HUDEP-2 (cell line): ENCODE measurements at regions not wholly inside any gene's neighbourhood (a gene's known extent, or its start where the extent isn't known, plus 50 kb on each side); places are given as distances from the start of the nearest gene placed in this dataset.
"Not testable (repeated sequence)": the region's sequence is repeated elsewhere in the genome, so short reads cannot be mapped to it uniquely, and the experiment has no call there.

ENCODE experiments used
- DNase-seq, 76 experiments: peaks; one replicate each; lab custom pipeline; 2025; ENCODE audit not compliant: unreplicated experiment in 76 of 76; lab: John Stamatoyannopoulos, UW

GRCh38 chr1:58836408-58836807 is 52.6 kb upstream of the JUN start:
- no peak for DNase-seq

- no peak for DNase-seq
These were observed 54.0 kb upstream of the JUN start for GRCh38 chr1:58837886-58838285.

GRCh38 chr1:58839147-58839795 is 55.4 kb upstream of the JUN start:
- DNase-seq, result no peak

- DNase-seq, result no peak
These were observed 56.3 kb upstream of the JUN start for GRCh38 chr1:58839846-58840835.

- peak in 13 of 76 experiments; percentile 1 to 30 (median 12) for DNase-seq
These were observed 57.6 kb upstream of the JUN start for GRCh38 chr1:58841455-58841854.

- DNase-seq, result no peak
These were observed 59.1 kb upstream of the JUN start for GRCh38 chr1:58842941-58843340.

GRCh38 chr1:58844176-58844575 is 60.3 kb upstream of the JUN start:
- no peak for DNase-seq

- no peak for DNase-seq
These were observed 62.1 kb upstream of the JUN start for GRCh38 chr1:58845942-58846341.

- DNase-seq, result peak in 9 of 76 experiments; percentile 0 to 21 (median 6)
These were observed 65.1 kb upstream of the JUN start for GRCh38 chr1:58848818-58849411.

GRCh38 chr1:58849551-58849950 is 65.7 kb upstream of the JUN start:
- DNase-seq, result no peak

- no peak for DNase-seq
These were observed 66.8 kb upstream of the JUN start for GRCh38 chr1:58850636-58851035.

- no peak for DNase-seq
These were observed 69.1 kb upstream of the JUN start for GRCh38 chr1:58852731-58853485.

- DNase-seq, result no peak
These were observed 70.7 kb upstream of the JUN start for GRCh38 chr1:58854576-58854975.

GRCh38 chr1:58855274-58856165 is 71.7 kb upstream of the JUN start:
- DNase-seq, result no peak

GRCh38 chr1:58856281-58856680 is 72.4 kb upstream of the JUN start:
- DNase-seq, result not testable (repeated sequence)

- DNase-seq, result no peak
These were observed 74.1 kb upstream of the JUN start for GRCh38 chr1:58857680-58858673.

GRCh38 chr1:58859769-58860485 is 76.1 kb upstream of the JUN start:
- DNase-seq, result no peak

- DNase-seq, result no peak
These were observed 77.2 kb upstream of the JUN start for GRCh38 chr1:58861076-58861475.
